ENCODE measurements at regions not wholly inside any gene's neighbourhood (a gene's known extent, or its start where the extent isn't known, plus 50 kb on each side); places are given as distances from the start of the nearest gene placed in this dataset.

DNA sequence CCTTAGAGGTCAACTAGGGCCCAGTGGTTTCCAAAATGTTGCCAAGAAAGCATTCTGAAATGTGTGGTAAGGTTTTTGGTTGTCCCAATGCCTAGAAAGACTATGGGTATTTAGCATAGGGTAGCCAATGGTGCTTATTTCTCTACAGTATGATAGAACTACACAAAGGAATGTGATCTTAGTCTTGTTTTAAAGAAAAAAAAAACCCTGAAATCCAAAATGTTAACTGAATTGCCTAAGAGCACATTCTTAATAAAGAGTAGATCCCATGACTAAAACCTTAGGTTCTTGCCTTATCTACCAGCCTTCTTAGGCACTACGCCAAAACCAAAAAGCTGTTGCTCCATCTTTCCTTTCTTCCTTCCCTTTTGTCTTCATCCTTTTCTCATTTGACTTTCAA, 428.2 kb downstream of the MRPL39 start:
- Histone ChIP-seq H3K9me3 (ENCODE audit: low read length) (no peaks in the 10 kb centered on the region), H3K4me2 (ENCODE audit: low read length) (no peak overlapping the region), H3K27ac (ENCODE audit: low read length) (no peak overlapping the region), H3K79me2 (replicated peaks; ENCODE audit: insufficient read depth, low read length) (no peaks in the 10 kb centered on the region), H3K9me2 (ENCODE audit: insufficient read depth, low read length) (no peaks in the 10 kb centered on the region), H3K9ac (ENCODE audit: low read length) (no peak overlapping the region), H3K36me3 (ENCODE audit: insufficient read depth, low read length) (no peaks in the 10 kb centered on the region), H3K27me3 (ENCODE audit: insufficient read depth, low read depth, low read length) (no peaks in the 10 kb centered on the region), H2AFZ (ENCODE audit: low read depth, low read length) (no peak overlapping the region), H4K20me1 (ENCODE audit: insufficient read depth) (no peaks in the 10 kb centered on the region), H3F3A (ENCODE audit: insufficient read depth, low read length, poor library complexity, severe bottlenecking) (no peaks in the 10 kb centered on the region), H3K4me3 (ENCODE audit: low read length) (no peak overlapping the region)
- TF ChIP-seq MXI1 (conservative IDR thresholded peaks at IDR 0.05; ENCODE audit: poor library complexity, severe bottlenecking) (no peak), TAF1 (IDR thresholded peaks at IDR 0.05; ENCODE audit: low read depth) (no peak), POLR2AphosphoS5 (IDR thresholded peaks at IDR 0.05) (no peak), EP300 (conservative IDR thresholded peaks at IDR 0.05; ENCODE audit: poor library complexity, severe bottlenecking) (no peak), EZH2 (IDR thresholded peaks at IDR 0.05; ENCODE audit: borderline replicate concordance, insufficient read depth, low read length, poor library complexity, severe bottlenecking) (no peak), SMC3 (conservative IDR thresholded peaks at IDR 0.05; ENCODE audit: poor library complexity) (no peak), RAD21 (conservative IDR thresholded peaks at IDR 0.05) (no peak)
- TF ChIP-seq, protein P1, sequence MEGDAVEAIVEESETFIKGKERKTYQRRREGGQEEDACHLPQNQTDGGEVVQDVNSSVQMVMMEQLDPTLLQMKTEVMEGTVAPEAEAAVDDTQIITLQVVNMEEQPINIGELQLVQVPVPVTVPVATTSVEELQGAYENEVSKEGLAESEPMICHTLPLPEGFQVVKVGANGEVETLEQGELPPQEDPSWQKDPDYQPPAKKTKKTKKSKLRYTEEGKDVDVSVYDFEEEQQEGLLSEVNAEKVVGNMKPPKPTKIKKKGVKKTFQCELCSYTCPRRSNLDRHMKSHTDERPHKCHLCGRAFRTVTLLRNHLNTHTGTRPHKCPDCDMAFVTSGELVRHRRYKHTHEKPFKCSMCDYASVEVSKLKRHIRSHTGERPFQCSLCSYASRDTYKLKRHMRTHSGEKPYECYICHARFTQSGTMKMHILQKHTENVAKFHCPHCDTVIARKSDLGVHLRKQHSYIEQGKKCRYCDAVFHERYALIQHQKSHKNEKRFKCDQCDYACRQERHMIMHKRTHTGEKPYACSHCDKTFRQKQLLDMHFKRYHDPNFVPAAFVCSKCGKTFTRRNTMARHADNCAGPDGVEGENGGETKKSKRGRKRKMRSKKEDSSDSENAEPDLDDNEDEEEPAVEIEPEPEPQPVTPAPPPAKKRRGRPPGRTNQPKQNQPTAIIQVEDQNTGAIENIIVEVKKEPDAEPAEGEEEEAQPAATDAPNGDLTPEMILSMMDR (IDR thresholded peaks at IDR 0.05; ENCODE audit: poor library complexity, severe bottlenecking) = no peak
- TF ChIP-seq, protein P2, sequence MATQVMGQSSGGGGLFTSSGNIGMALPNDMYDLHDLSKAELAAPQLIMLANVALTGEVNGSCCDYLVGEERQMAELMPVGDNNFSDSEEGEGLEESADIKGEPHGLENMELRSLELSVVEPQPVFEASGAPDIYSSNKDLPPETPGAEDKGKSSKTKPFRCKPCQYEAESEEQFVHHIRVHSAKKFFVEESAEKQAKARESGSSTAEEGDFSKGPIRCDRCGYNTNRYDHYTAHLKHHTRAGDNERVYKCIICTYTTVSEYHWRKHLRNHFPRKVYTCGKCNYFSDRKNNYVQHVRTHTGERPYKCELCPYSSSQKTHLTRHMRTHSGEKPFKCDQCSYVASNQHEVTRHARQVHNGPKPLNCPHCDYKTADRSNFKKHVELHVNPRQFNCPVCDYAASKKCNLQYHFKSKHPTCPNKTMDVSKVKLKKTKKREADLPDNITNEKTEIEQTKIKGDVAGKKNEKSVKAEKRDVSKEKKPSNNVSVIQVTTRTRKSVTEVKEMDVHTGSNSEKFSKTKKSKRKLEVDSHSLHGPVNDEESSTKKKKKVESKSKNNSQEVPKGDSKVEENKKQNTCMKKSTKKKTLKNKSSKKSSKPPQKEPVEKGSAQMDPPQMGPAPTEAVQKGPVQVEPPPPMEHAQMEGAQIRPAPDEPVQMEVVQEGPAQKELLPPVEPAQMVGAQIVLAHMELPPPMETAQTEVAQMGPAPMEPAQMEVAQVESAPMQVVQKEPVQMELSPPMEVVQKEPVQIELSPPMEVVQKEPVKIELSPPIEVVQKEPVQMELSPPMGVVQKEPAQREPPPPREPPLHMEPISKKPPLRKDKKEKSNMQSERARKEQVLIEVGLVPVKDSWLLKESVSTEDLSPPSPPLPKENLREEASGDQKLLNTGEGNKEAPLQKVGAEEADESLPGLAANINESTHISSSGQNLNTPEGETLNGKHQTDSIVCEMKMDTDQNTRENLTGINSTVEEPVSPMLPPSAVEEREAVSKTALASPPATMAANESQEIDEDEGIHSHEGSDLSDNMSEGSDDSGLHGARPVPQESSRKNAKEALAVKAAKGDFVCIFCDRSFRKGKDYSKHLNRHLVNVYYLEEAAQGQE (IDR thresholded peaks at IDR 0.05; ENCODE audit: borderline replicate concordance) = no peak

DNA sequence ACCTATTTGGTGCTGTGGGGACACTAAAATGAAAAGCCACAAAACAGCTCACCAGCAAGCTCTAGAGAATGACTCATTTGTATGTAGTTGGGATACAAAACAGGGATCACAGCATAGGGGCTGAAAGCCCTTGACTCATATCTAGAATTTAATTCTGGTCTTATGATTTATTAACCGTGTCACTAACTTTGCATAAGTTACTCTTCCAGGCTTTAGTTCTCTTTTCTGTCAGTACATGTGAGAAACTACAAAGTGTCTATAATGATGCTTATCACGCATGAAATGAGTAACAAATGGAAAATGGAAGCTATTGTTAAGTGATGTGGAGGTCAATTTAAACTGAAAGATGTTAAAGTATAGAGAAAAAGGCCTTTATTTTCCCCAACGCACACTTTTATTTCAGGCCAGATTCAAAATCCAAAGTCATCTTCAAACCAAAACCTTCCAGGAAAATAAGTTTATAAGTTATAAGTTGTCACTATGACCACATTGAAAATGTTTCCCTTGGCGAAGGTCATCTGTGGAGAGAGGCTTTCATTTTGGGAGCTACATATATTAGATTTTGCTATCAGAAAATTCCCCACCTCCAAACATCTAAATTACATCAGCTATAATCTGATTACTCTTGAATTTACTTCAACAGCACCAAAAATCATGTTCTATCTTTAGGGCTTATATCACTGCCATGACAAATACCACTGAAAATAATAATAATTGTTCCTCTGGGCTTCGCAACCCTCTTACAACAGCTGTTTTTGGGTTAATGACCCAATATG, 430.5 kb downstream of the MRPL39 start:
- H3K27ac ChIP-seq (ENCODE audit: low read length) = no peak overlapping the region
- no peak overlapping the region for H3K4me2 ChIP-seq (ENCODE audit: low read length)
- TF ChIP-seq, protein P2 (IDR thresholded peaks at IDR 0.05; ENCODE audit: borderline replicate concordance) = no peak
- no peak for TF ChIP-seq POLR2AphosphoS5 (IDR thresholded peaks at IDR 0.05)
- no peak overlapping the region for H3K4me3 ChIP-seq (ENCODE audit: low read length)
- H3K36me3 ChIP-seq (ENCODE audit: insufficient read depth, low read length) = no peaks in the 10 kb centered on the region
- H3F3A ChIP-seq (ENCODE audit: insufficient read depth, low read length, poor library complexity, severe bottlenecking) = no peaks in the 10 kb centered on the region
- H3K27me3 ChIP-seq (ENCODE audit: insufficient read depth, low read depth, low read length) = no peaks in the 10 kb centered on the region
- H3K9me3 ChIP-seq (ENCODE audit: low read length) = no peaks in the 10 kb centered on the region
- H3K9me2 ChIP-seq (ENCODE audit: insufficient read depth, low read length) = no peaks in the 10 kb centered on the region
- no peaks in the 10 kb centered on the region for H4K20me1 ChIP-seq (ENCODE audit: insufficient read depth)
- no peak overlapping the region for H3K9ac ChIP-seq (ENCODE audit: low read length)
- no peaks in the 10 kb centered on the region for H3K79me2 ChIP-seq (replicated peaks; ENCODE audit: insufficient read depth, low read length)
- no peak overlapping the region for H2AFZ ChIP-seq (ENCODE audit: low read depth, low read length)

Measured in neural cell (in vitro differentiated cells).